IPS DF 6.9 (cell line): ENCODE measurements at regions not wholly inside any gene's neighbourhood (a gene's known extent, or its start where the extent isn't known, plus 50 kb on each side); places are given as distances from the start of the nearest gene placed in this dataset.

Source experiments
- DNase-seq: peaks from one replicate; pipeline ENCODE4 v3.0.0-alpha.2; 2013; ENCODE audit warnings: low read depth, low spot score
- H3K27ac ChIP-seq: one replicate; pipeline ENCODE4 v1.5.1; 2013; ENCODE audit warnings: low read length, control low read depth
- H3K27me3 ChIP-seq: 2 replicates; pipeline ENCODE4 v1.6.1; 2013; ENCODE audit warnings: mild to moderate bottlenecking, low read length; ENCODE audit not compliant: control insufficient read depth, insufficient read depth
- H3K36me3 ChIP-seq: 2 replicates; pipeline ENCODE4 v1.6.1; 2013; ENCODE audit warnings: low read length; ENCODE audit not compliant: control insufficient read depth, insufficient read depth
- H3K4me1 ChIP-seq: 2 replicates; pipeline ENCODE4 v1.6.1; 2013; ENCODE audit warnings: low read length; ENCODE audit not compliant: control insufficient read depth, insufficient read depth
- H3K4me3 ChIP-seq: 2 replicates; pipeline ENCODE4 v1.5.1; 2013; ENCODE audit warnings: mild to moderate bottlenecking, low read length
- H3K9me3 ChIP-seq: 2 replicates; pipeline ENCODE4 v1.6.1; 2013; ENCODE audit warnings: low read length, inconsistent platforms; ENCODE audit not compliant: control insufficient read depth, insufficient read depth
- WGBS: extraction: QIAGEN DNeasy Blood & Tissue Kit; methylation state at CpG from one replicate; pipeline ENCODE4 v1.1.7; 2013; ENCODE audit warnings: mixed read lengths, missing lambda C conversion rate; ENCODE audit not compliant: insufficient read length, insufficient coverage; 5-methylcytosine and 5-hydroxymethylcytosine counted together

DNA sequence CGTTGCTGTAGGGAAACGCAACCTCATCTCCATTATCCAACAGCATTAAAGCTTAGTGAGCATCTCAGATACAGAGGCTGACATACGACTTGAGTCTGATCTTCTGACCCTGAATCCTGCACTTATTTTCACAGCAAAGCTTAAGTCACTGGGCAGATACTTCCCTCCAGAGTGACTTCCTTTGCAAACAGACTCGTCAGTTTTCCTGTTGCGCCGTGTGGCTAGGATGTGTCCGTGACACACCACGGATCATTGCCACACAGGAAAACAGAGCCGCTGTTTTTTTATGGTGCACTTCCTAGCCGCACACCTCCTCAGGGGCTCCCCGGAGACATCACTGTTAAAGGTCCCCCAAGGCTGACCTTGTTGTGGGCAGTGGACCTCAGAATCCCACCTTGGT lies 94.9 kb upstream of the MKI67 start:
- no CpG with 5 or more reads among the region's 11 CpGs for WGBS
- Histone ChIP-seq H3K27me3 (no peaks in the 10 kb centered on the region), H3K27ac (no peak overlapping the region), H3K9me3 (no peaks in the 10 kb centered on the region), H3K4me3 (no peak overlapping the region), H3K36me3 (no peaks in the 10 kb centered on the region), H3K4me1 (peaks cover 2% of the 10 kb centered on the region; the same call in 1 of the 2 replicates)
- no peak for DNase-seq

GRCh38 chr10:128221807-128222206 lies 95.6 kb upstream of the MKI67 start:
- peaks cover 2% of the 10 kb centered on the region; the same call in 1 of the 2 replicates for H3K4me1 ChIP-seq
- H3K27ac ChIP-seq: no peak overlapping the region
- H3K4me3 ChIP-seq: no peak overlapping the region
- H3K9me3 ChIP-seq: no peaks in the 10 kb centered on the region
- DNase-seq: no peak
- no peaks in the 10 kb centered on the region for H3K27me3 ChIP-seq
- H3K36me3 ChIP-seq: no peaks in the 10 kb centered on the region
- whole genome bisulfite sequencing: no CpG with 5 or more reads among the region's 9 CpGs

DNA sequence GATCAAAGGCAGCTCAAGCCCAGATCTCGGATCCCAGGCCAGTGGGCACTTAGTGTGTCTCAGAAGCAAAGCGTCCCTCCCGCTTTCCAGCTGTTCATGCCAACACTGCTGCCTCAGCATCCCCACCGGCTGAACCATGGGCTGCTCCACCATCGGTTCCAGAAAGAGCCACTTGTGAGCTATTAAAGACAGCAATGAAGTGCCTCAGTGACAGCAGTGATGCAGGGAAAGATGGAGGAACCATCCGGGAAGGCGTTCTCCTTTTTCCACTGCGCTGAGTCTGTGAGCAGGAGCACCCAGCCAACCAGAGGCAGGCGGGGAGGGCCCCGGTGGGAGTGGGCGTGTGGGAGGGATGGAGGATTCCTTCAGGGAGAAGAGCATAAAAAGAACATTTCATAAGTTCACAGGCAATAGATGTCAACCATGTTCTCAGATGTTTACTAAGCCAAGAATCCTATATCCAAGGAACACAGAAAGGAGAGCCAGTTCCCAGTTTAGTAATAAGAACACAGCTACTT lies 96.2 kb upstream of the MKI67 start:
- H3K27ac ChIP-seq: no peak overlapping the region
- WGBS: no CpG with 5 or more reads among the region's 11 CpGs

DNA sequence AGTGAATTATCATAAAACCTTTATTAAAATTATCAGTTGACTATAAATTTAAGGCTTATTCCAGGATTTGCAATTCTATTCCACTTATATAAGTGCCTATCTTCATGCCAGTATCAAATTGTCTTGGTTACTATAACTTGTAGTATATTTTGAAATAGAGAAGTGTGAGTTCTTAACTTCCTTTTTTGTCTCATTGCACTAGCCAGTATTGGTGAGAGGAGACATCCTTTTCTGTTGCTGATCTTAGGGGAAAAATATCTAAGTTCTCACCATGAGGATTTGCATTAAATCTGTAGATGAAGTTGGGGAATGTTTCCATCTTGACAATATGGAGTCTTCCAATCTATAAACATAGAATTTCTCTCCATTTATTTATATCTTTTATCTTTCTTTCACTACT lies 104.2 kb upstream of the MKI67 start:
- no peaks in the 10 kb centered on the region for H3K36me3 ChIP-seq
- H3K27me3 ChIP-seq: no peaks in the 10 kb centered on the region
- no peak overlapping the region for H3K4me3 ChIP-seq
- no peak overlapping the region for H3K27ac ChIP-seq
- H3K4me1 ChIP-seq: no peaks in the 10 kb centered on the region
- DNase-seq: no peak
- no peaks in the 10 kb centered on the region; the same call in 1 of the 2 replicates for H3K9me3 ChIP-seq

More for the DNA sequence above, 96.2 kb upstream of the MKI67 start:
- peaks cover 2% of the 10 kb centered on the region; the same call in 1 of the 2 replicates for H3K4me1 ChIP-seq
- H3K9me3 ChIP-seq: no peaks in the 10 kb centered on the region
- no peaks in the 10 kb centered on the region for H3K27me3 ChIP-seq
- no peak for DNase-seq
- no peaks in the 10 kb centered on the region for H3K36me3 ChIP-seq
- H3K4me3 ChIP-seq: no peak overlapping the region

DNA sequence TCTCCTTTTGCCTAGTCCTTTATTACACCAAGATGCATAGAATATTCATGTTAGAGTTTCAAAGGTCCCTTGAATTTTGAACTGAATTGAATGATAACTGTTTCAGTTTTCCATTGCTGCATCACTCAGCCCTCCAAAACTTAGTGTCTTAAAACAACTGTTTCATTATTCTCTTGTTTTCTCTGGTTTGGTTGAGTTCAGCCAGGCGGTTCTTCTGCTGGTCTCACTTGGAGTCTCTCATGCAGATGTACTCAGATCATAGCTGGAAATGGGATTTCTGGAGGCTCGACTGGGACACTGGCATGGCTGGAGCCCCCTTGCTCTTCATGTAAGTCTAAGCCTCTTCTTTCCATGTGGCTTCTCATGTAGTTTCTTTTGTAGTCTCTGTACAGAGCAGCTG lies 107.2 kb upstream of the MKI67 start:
- Histone ChIP-seq H3K4me3 (no peak overlapping the region), H3K4me1 (no peaks in the 10 kb centered on the region), H3K36me3 (no peaks in the 10 kb centered on the region), H3K9me3 (no peaks in the 10 kb centered on the region; the same call in 1 of the 2 replicates), H3K27ac (no peak overlapping the region), H3K27me3 (no peaks in the 10 kb centered on the region)
- no peak for DNase-seq
- no CpG with 5 or more reads among the region's 2 CpGs for WGBS

DNA sequence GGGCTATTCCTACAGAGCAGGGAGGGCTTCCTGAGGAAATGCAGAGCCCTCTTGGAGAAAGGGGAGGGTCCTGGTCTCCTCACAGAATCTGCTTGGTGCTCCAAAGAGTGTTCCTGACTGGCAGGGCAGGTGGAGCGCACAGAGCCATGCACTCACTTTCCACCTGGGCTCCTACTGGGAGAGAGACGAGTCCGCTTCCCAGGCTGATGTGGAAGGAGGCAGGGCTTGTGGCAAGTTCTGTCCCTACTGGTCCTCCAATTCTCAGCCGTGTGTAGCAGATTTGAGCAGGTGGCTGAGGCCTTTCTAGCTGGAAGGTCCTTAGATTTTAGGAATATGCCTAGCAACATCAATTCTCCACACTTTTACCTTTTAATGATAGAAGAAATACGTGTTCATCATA lies 111.5 kb upstream of the MKI67 start:
- DNase-seq: no peak
- Histone ChIP-seq H3K27me3 (no peaks in the 10 kb centered on the region), H3K4me3 (no peak overlapping the region), H3K4me1 (no peaks in the 10 kb centered on the region), H3K9me3 (no peaks in the 10 kb centered on the region; the same call in 1 of the 2 replicates), H3K36me3 (no peaks in the 10 kb centered on the region), H3K27ac (no peak overlapping the region)
- WGBS: no CpG with 5 or more reads among the region's 5 CpGs

DNA sequence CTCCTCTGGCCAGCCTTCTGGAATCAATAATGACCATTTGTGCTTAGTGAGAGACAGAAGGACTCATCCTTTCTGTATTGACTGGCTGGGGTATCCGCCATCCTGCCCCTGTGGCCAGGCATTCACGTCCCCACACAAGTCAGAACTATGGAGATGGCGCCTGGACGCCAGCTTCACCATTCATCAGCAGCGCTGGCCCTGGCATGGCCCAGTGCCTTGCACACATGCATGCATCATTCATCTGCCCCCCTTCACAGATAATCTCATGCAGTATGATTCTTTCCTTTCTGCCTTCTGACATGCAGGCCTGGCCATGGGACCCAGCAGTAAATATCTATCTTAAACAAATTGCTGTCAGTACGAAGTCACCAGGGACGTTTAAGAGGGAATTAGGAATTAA lies 114.8 kb upstream of the MKI67 start:
- no peak for DNase-seq
- WGBS: no CpG with 5 or more reads among the region's 7 CpGs
- no peaks in the 10 kb centered on the region for H3K27me3 ChIP-seq

DNA sequence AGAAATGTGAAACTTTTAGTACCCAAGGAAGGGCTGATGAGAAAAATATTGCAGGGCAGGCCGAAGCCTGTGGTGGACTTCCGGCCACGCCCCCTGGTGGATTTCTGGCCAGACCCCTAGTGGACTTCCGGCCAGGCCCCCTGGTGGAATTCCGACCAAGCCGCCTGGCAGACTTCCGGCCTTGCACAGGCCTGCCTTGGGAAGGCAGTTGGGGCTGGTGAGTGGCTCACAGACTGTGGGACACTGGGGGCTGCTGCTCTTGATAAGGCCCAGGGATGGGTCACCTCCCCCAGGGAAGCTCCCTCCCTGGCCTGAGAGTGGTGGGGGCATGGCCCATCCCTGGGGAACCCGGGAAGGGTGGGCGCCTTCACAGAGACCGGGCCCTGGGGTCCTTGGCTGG lies 116.4 kb upstream of the MKI67 start:
- no peaks in the 10 kb centered on the region for H3K36me3 ChIP-seq
- no peak overlapping the region for H3K4me3 ChIP-seq
- H3K4me1 ChIP-seq: no peaks in the 10 kb centered on the region
- H3K27me3 ChIP-seq: no peaks in the 10 kb centered on the region
- no CpG with 5 or more reads among the region's 10 CpGs for WGBS
- no peak for DNase-seq
- H3K27ac ChIP-seq: no peak overlapping the region
- no peaks in the 10 kb centered on the region for H3K9me3 ChIP-seq

More for the DNA sequence above, 114.8 kb upstream of the MKI67 start:
- Histone ChIP-seq H3K4me3 (no peak overlapping the region), H3K27ac (no peak overlapping the region), H3K36me3 (no peaks in the 10 kb centered on the region), H3K9me3 (no peaks in the 10 kb centered on the region), H3K4me1 (no peaks in the 10 kb centered on the region)

GRCh38 chr10:128245026-128245425 lies 118.8 kb upstream of the MKI67 start:
- no peaks in the 10 kb centered on the region for H3K27me3 ChIP-seq
- DNase-seq: no peak
- no CpG with 5 or more reads among the region's 5 CpGs for WGBS
- no peaks in the 10 kb centered on the region for H3K9me3 ChIP-seq
- H3K27ac ChIP-seq: no peak overlapping the region
- no peak overlapping the region for H3K4me3 ChIP-seq
- H3K4me1 ChIP-seq: no peaks in the 10 kb centered on the region
- no peaks in the 10 kb centered on the region for H3K36me3 ChIP-seq

- no peaks in the 10 kb centered on the region for H3K9me3 ChIP-seq
- H3K27me3 ChIP-seq: no peaks in the 10 kb centered on the region
- no peak overlapping the region for H3K27ac ChIP-seq
- no peaks in the 10 kb centered on the region for H3K4me1 ChIP-seq
- H3K36me3 ChIP-seq: no peaks in the 10 kb centered on the region
- DNase-seq: no peak
- no peak overlapping the region for H3K4me3 ChIP-seq
- no CpG with 5 or more reads among the region's 8 CpGs for WGBS
Observed at GRCh38 chr10:128247576-128247975, 121.4 kb upstream of the MKI67 start.

DNA sequence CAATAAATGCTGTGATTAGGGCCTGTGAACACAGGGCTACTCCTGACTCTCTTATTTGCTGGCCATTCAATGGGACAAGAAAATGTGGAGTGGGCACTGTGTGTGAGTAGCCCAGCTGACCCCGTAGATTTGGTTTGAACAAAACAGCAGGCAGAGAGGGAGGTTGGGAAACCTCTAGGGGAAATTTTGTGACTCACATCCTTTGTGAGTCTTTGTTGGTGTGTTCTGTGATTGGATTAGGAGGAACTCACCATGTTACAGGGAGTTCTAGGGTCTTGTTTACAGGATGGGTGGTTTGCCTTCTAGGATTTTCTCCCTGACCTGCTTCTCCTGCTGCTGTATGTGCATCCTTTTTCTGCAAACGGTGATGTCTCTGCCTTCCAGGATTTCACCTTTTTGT lies 128.3 kb upstream of the MKI67 start:
- Histone ChIP-seq H3K36me3 (no peaks in the 10 kb centered on the region), H3K27me3 (no peaks in the 10 kb centered on the region), H3K9me3 (no peaks in the 10 kb centered on the region), H3K4me3 (no peak overlapping the region), H3K4me1 (no peaks in the 10 kb centered on the region), H3K27ac (no peak overlapping the region)
- no CpG with 5 or more reads among the region's 2 CpGs for WGBS
- DNase-seq: no peak
